ENCODE measurements at regions not wholly inside any gene's neighbourhood (a gene's known extent, or its start where the extent isn't known, plus 50 kb on each side); places are given as distances from the start of the nearest gene placed in this dataset.

DNA sequence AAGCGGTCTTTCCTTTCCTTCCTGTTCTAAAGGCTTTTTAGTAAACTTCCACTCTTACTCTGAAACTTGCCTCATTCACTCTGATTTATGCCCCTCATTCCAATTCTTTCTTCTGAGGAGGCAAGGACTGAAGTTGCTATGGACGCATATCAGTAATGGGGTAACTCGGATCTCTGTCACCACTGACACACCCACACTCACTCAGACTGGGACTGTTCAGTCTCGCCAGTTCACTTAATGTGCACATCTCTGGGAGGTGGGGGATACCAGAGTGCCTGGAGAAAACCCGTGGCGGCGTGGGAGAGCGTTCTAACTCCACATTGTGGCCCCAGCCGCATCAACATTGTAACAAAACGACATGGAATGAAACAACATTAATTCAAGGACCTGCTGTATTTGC is 1139.3 kb upstream of the CELF2 start:
- DNase-seq: no peak
- Mint-ChIP-seq H3K9me3 (peaks cover 8% of the 10 kb centered on the region), H3K36me3 (ENCODE audit: low read depth) (no peaks in the 10 kb centered on the region), H3K27me3 (ENCODE audit: low read depth, poor library complexity) (no peaks in the 10 kb centered on the region), H3K27ac (no peak overlapping the region), H3K4me3 (no peak overlapping the region), H3K4me1 (no peaks in the 10 kb centered on the region)
- TF ChIP-seq, protein P1, sequence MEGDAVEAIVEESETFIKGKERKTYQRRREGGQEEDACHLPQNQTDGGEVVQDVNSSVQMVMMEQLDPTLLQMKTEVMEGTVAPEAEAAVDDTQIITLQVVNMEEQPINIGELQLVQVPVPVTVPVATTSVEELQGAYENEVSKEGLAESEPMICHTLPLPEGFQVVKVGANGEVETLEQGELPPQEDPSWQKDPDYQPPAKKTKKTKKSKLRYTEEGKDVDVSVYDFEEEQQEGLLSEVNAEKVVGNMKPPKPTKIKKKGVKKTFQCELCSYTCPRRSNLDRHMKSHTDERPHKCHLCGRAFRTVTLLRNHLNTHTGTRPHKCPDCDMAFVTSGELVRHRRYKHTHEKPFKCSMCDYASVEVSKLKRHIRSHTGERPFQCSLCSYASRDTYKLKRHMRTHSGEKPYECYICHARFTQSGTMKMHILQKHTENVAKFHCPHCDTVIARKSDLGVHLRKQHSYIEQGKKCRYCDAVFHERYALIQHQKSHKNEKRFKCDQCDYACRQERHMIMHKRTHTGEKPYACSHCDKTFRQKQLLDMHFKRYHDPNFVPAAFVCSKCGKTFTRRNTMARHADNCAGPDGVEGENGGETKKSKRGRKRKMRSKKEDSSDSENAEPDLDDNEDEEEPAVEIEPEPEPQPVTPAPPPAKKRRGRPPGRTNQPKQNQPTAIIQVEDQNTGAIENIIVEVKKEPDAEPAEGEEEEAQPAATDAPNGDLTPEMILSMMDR (IDR thresholded peaks at IDR 0.05): no peak

DNA sequence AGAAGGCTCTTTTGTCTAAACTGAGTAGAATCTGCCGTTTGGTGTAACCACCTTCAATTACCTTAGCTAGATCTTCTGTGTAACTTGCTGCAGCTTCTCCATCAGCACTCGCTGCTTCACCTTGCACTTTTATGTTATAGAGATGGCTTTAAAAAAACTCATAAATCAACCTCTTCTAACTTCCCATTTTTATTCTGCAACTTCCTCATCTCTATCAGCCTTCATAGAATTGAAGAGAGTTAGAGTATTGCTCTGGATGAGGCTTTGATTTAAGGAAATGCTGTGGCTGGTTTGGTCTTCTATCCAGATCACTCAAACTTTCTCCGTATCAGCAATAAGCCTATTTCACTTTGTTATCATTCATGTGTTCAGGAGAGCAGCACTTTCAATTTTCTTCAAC is 1131.9 kb upstream of the CELF2 start:
- TF ChIP-seq, protein P1 (IDR thresholded peaks at IDR 0.05): no peak
- Mint-ChIP-seq H3K4me3 (no peak overlapping the region), H3K27me3 (ENCODE audit: low read depth, poor library complexity) (no peaks in the 10 kb centered on the region), H3K4me1 (no peaks in the 10 kb centered on the region), H3K36me3 (ENCODE audit: low read depth) (no peaks in the 10 kb centered on the region), H3K9me3 (peaks cover 13% of the 10 kb centered on the region), H3K27ac (no peak overlapping the region)
- DNase-seq: no peak

DNA sequence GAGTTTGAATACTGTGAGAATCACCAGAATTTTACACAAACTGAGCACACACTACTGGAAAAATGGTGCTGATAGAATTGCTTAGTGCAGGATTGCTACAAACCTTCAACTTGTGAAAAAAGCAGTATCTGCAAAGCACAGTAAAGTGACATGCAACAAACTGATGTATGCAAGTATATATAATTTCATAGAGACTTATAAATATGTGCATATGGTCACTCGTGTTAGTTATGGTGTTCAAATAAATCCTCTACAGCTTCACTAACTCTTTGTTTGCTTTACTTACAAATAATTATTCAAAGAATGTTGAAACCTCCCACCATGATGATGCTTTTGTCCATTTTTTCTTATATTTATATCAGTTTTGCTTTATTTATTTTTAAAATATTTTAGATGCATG is 1130.9 kb upstream of the CELF2 start:
- Mint-ChIP-seq H3K4me1 (no peaks in the 10 kb centered on the region), H3K4me3 (no peak overlapping the region), H3K27me3 (ENCODE audit: low read depth, poor library complexity) (no peaks in the 10 kb centered on the region), H3K9me3 (peaks cover 13% of the 10 kb centered on the region), H3K27ac (no peak overlapping the region), H3K36me3 (ENCODE audit: low read depth) (no peaks in the 10 kb centered on the region)
- TF ChIP-seq, protein P1 (IDR thresholded peaks at IDR 0.05): no peak
- DNase-seq: no peak

DNA sequence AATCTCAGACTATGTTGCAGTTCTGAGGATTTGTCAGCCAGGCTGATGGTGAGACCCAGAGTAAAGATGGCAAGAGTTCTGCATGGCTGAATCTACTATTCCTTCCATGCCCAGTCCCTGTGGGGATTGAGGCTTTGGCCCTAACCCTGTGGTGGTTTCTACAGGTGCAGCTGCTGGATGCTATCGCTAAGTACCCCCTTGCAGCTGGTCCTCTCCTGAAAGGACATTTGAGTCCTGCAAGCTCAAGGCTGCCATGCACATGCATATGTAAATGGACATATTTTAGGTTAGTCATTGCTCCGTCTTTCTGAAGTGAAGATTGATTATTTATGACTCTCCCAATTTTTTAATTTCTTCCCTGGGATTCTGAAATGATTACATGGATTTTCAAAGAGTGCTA is 1122.2 kb upstream of the CELF2 start:
- no peak for DNase-seq
- no peaks in the 10 kb centered on the region for H3K9me3 Mint-ChIP-seq
- peaks cover 7% of the 10 kb centered on the region for H3K27me3 Mint-ChIP-seq (ENCODE audit: low read depth, poor library complexity)
- H3K4me3 Mint-ChIP-seq: no peak overlapping the region
- H3K4me1 Mint-ChIP-seq: no peaks in the 10 kb centered on the region
- no peak overlapping the region for H3K27ac Mint-ChIP-seq
- TF ChIP-seq, protein P1 (IDR thresholded peaks at IDR 0.05): no peak
- H3K36me3 Mint-ChIP-seq (ENCODE audit: low read depth): no peaks in the 10 kb centered on the region

DNA sequence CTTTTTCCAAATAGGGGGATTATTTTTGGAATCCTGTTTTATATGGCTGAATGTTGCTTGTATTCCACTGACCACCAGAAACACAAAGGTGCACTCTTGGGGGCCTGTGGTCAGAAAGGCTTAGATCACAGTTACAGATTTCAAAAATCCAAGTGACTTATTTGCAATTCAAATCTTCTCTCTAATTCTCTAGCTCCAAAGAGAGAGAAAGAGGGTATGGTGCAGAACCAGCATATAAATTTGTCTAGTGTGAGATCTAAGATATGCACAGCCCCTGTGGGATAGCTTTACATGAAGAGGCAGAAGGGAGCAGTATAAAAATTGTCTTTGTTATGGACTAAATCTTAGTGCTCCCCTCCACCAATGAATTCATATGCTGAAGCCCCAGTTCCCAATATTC is 1121.7 kb upstream of the CELF2 start:
- Mint-ChIP-seq H3K27me3 (ENCODE audit: low read depth, poor library complexity) (peaks cover 7% of the 10 kb centered on the region), H3K4me1 (no peaks in the 10 kb centered on the region), H3K27ac (no peak overlapping the region), H3K36me3 (ENCODE audit: low read depth) (no peaks in the 10 kb centered on the region), H3K4me3 (no peak overlapping the region), H3K9me3 (no peaks in the 10 kb centered on the region)
- no peak for DNase-seq
- TF ChIP-seq, protein P1 (IDR thresholded peaks at IDR 0.05): no peak

DNA sequence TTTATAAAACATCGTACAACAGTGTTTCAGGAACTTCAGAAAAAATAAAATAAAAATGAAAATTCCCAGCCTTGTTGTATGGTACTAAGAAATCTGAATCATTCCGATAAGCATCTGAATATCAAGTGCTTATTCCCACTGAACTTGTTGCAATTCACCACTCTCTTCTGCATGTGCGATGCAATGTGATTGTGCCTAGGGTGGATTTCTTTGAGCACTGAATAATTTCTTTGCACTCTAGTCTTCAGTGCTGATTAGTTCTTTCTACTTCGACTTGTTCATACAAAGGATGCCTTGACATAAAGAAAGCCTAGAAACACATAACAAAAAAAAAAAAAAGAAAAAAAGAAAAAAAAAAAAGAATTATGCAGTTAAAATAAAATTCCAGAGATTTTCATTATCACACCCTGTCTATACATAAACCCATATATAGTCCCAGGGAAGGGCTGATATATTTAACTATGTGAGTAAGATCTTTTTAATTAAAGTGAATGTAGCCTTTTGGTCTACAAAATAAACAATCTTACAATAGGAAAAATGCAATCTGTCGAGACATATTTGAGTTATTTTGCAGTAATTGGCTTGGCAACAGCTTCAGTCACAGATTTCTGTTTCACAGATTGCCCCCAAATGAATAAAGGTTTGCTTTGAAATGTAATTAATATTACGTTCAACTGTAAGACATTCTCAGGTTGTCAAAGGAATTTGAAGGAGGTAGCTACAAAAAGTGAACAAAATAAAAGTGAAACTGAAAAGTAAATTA is 1118.9 kb upstream of the CELF2 start:
- H3K36me3 Mint-ChIP-seq (ENCODE audit: low read depth): no peaks in the 10 kb centered on the region
- no peaks in the 10 kb centered on the region for H3K4me1 Mint-ChIP-seq
- no peak overlapping the region for H3K27ac Mint-ChIP-seq
- peaks cover 7% of the 10 kb centered on the region for H3K27me3 Mint-ChIP-seq (ENCODE audit: low read depth, poor library complexity)
- no peak for DNase-seq
- TF ChIP-seq, protein P1 (IDR thresholded peaks at IDR 0.05): no peak
- H3K9me3 Mint-ChIP-seq: no peaks in the 10 kb centered on the region
- H3K4me3 Mint-ChIP-seq: no peak overlapping the region

Data from nephron progenitor cell (in vitro differentiated cells).